H1 (cell line): ENCODE measurements at regions not wholly inside any gene's neighbourhood (a gene's known extent, or its start where the extent isn't known, plus 50 kb on each side); places are given as distances from the start of the nearest gene placed in this dataset.

Source experiments
- CTCF ChIA-PET: fragments of 300-600 bp; sonication (Branson Sonifier 250); formaldehyde crosslinking; loops from one replicate; lab custom pipeline; 2021; ENCODE audit not compliant: partially characterized antibody; lab: Charles Lee
- POLR2A ChIA-PET: fragments of 300-600 bp; sonication (Branson Sonifier 250); formaldehyde crosslinking; loops from one replicate; lab custom pipeline; 2021; ENCODE audit warnings: inconsistent platforms; ENCODE audit not compliant: partially characterized antibody; lab: Charles Lee
- DNase-seq, 2 experiments: peaks; one replicate each; pipeline versions ENCODE4 v3.0.0 to v3.0.0-alpha.2; 2010 to 2022; ENCODE audit warnings: low spot score in 2 of 2, low read depth in 1 of 2, mixed read lengths in 1 of 2
- FAIRE-seq: peaks from 2 replicates; lab custom pipeline; 2011; peaks lifted over from hg19 to GRCh38; lab: Jason Lieb, UNC
- H2AFZ ChIP-seq: 2 replicates; pipeline ENCODE4 v1.8.1; 2012; ENCODE audit warnings: low read length, inconsistent platforms
- H2AK5ac ChIP-seq: 2 replicates; pipeline ENCODE4 v1.6.1; 2013; ENCODE audit warnings: low read depth, low read length
- H2BK120ac ChIP-seq: replicated peaks from 2 replicates; pipeline ENCODE3; 2013; ENCODE audit warnings: low read depth, low read length, inconsistent platforms
- H2BK12ac ChIP-seq: 2 replicates; pipeline ENCODE4 v1.6.1; 2013; ENCODE audit warnings: low read depth, low read length
- H2BK15ac ChIP-seq: 2 replicates; pipeline ENCODE4 v1.6.1; 2013; ENCODE audit warnings: low read length
- H2BK20ac ChIP-seq: 2 replicates; pipeline ENCODE4 v1.6.1; 2013; ENCODE audit warnings: low read length
- H2BK5ac ChIP-seq: 2 replicates; pipeline ENCODE4 v1.6.1; 2013; ENCODE audit warnings: low read depth, low read length
- H3K14ac ChIP-seq: 2 replicates; pipeline ENCODE4 v1.6.1; 2013; ENCODE audit warnings: inconsistent platforms; ENCODE audit not compliant: insufficient read length
- H3K18ac ChIP-seq: 2 replicates; pipeline ENCODE4 v1.6.1; 2013; ENCODE audit warnings: low read length; ENCODE audit errors: extremely low read depth
- H3K23ac ChIP-seq: 2 replicates; pipeline ENCODE4 v1.6.1; 2013; ENCODE audit warnings: inconsistent platforms; ENCODE audit not compliant: insufficient read length
- H3K23me2 ChIP-seq: 2 replicates; pipeline ENCODE4 v1.6.1; 2013; ENCODE audit warnings: low read depth, low read length
- H3K27ac ChIP-seq: 2 replicates; pipeline ENCODE4 v1.6.1; 2011; ENCODE audit warnings: low read depth, low read length, inconsistent platforms
- H3K27me3 ChIP-seq, 4 experiments: replicated peaks in 1 of 4; 1 replicate in 1 of 4; 2 replicates in 3 of 4; pipeline versions ENCODE4 v1.6.1 to v1.8.1; 2011 to 2013; ENCODE audit warnings: low read length in 3 of 4, mild to moderate bottlenecking in 3 of 4, inconsistent platforms in 2 of 4, mixed read lengths in 2 of 4, moderate library complexity in 1 of 4; ENCODE audit not compliant: control insufficient read depth in 3 of 4, insufficient read depth in 3 of 4; ENCODE audit errors: extremely low read depth in 1 of 4
- H3K36me3 ChIP-seq, 4 experiments: 2 replicates each; pipeline versions ENCODE4 v1.6.1 to v1.8.1; 2011 to 2013; ENCODE audit warnings: mild to moderate bottlenecking in 4 of 4, low read length in 3 of 4, moderate library complexity in 2 of 4, control low read depth in 1 of 4, inconsistent platforms in 1 of 4; ENCODE audit not compliant: insufficient read depth in 4 of 4, control insufficient read depth in 2 of 4
- H3K4ac ChIP-seq: replicated peaks from 2 replicates; pipeline ENCODE3; 2013; ENCODE audit warnings: low read length, low read depth, mixed read lengths, inconsistent platforms; ENCODE audit not compliant: insufficient read length
- H3K4me1 ChIP-seq, 4 experiments: replicated peaks in 1 of 4; 1 replicate in 1 of 4; 2 replicates in 3 of 4; pipeline versions ENCODE4 v1.6.1 to v1.8.1; 2011 to 2013; ENCODE audit warnings: low read length in 3 of 4, inconsistent platforms in 2 of 4, mixed read lengths in 1 of 4; ENCODE audit not compliant: insufficient read depth in 4 of 4, control insufficient read depth in 3 of 4
- H3K4me2 ChIP-seq, 2 experiments: 2 replicates each; pipeline versions ENCODE4 v1.6.1 to v1.8.1; 2011 to 2013; ENCODE audit warnings: low read depth in 2 of 2, low read length in 2 of 2, control low read depth in 1 of 2, inconsistent platforms in 1 of 2, mild to moderate bottlenecking in 1 of 2; ENCODE audit not compliant: insufficient read depth in 1 of 2
- H3K4me3 ChIP-seq, 4 experiments: fragments of 200-600, 300-600 bp in 1 of 4; sonication (generic), shearing (Covaris generic), sonication (Bioruptor Twin) in 1 of 4; 2 replicates each; pipeline versions ENCODE4 v1.5.1 to v1.8.1; 2011 to 2016; ENCODE audit warnings: low read length in 4 of 4, low read depth in 3 of 4, control low read depth in 2 of 4, inconsistent platforms in 2 of 4, mild to moderate bottlenecking in 2 of 4, mixed read lengths in 1 of 4, moderate library complexity in 1 of 4; ENCODE audit not compliant: insufficient read depth in 2 of 4; ENCODE audit errors: extremely low read depth in 1 of 4
- H3K56ac ChIP-seq: replicated peaks from 2 replicates; pipeline ENCODE3; 2013; ENCODE audit warnings: low read depth, mild to moderate bottlenecking, mixed read lengths, low read length, inconsistent platforms; ENCODE audit not compliant: insufficient read length
- H3K79me1 ChIP-seq: 2 replicates; pipeline ENCODE4 v1.6.1; 2013; ENCODE audit warnings: low read depth, low read length, control low read depth
- H3K79me2 ChIP-seq, 2 experiments: 2 replicates each; pipeline versions ENCODE4 v1.6.1 to v1.8.1; 2012 to 2013; ENCODE audit warnings: low read length in 2 of 2, mild to moderate bottlenecking in 2 of 2, inconsistent platforms in 1 of 2; ENCODE audit not compliant: insufficient read depth in 2 of 2, control insufficient read depth in 1 of 2
- H3K9ac ChIP-seq, 4 experiments: replicated peaks in 1 of 4; 1 replicate in 1 of 4; 2 replicates in 3 of 4; pipeline versions ENCODE4 v1.6.1 to v1.8.1; 2011 to 2013; ENCODE audit warnings: low read depth in 3 of 4, low read length in 3 of 4, control low read depth in 2 of 4, mild to moderate bottlenecking in 2 of 4, moderate library complexity in 2 of 4, inconsistent platforms in 1 of 4; ENCODE audit errors: extremely low read depth in 1 of 4
- H3K9me3 ChIP-seq, 2 experiments: 2 replicates each; pipeline versions ENCODE4 v1.6.1 to v1.8.1; 2012 to 2013; ENCODE audit warnings: mild to moderate bottlenecking in 2 of 2, moderate library complexity in 2 of 2, control low read depth in 1 of 2, inconsistent platforms in 1 of 2, low read depth in 1 of 2, low read length in 1 of 2, mixed read lengths in 1 of 2; ENCODE audit not compliant: insufficient read depth in 2 of 2
- H4K20me1 ChIP-seq, 2 experiments: replicated peaks in 1 of 2; 2 replicates each; pipeline versions ENCODE3 to v1.8.1; 2011 to 2013; ENCODE audit warnings: inconsistent platforms in 2 of 2, low read length in 2 of 2, mild to moderate bottlenecking in 1 of 2; ENCODE audit not compliant: insufficient read depth in 2 of 2, control insufficient read depth in 1 of 2
- H4K5ac ChIP-seq: 2 replicates; pipeline ENCODE4 v1.6.1; 2013; ENCODE audit warnings: low read length, low read depth, mixed read lengths, inconsistent platforms; ENCODE audit not compliant: insufficient read length
- H4K8ac ChIP-seq: 2 replicates; pipeline ENCODE4 v1.8.0; 2013; ENCODE audit warnings: mild to moderate bottlenecking, moderate library complexity, low read length, inconsistent platforms; ENCODE audit not compliant: insufficient read depth; ENCODE audit errors: extremely low read depth
- H4K91ac ChIP-seq: replicated peaks from 2 replicates; pipeline ENCODE3; 2013; ENCODE audit warnings: low read length, mixed read lengths, inconsistent platforms; ENCODE audit not compliant: insufficient read length
- CREB1 ChIP-seq: IDR thresholded peaks from 2 replicates; pipeline ENCODE4 v1.6.1; 2012; ENCODE audit warnings: inconsistent platforms
- PHF8 ChIP-seq: fragments of 200-600 bp; sonication (generic); conservative IDR thresholded peaks from 2 replicates; pipeline ENCODE4 v1.7.1; 2012; ENCODE audit warnings: low read depth, mild to moderate bottlenecking, inconsistent platforms, low read length, moderate library complexity
- SP1 ChIP-seq: IDR thresholded peaks from 2 replicates; pipeline ENCODE4 v1.6.1; 2011; ENCODE audit warnings: low read depth, low read length
- WGBS, 2 experiments: shearing (Covaris generic) in 1 of 2; methylation state at CpG; one replicate each; pipeline versions ENCODE4 v1.1.6 to v1.1.7; 2013 to 2015; ENCODE audit warnings: low lambda C conversion rate in 2 of 2, mixed read lengths in 2 of 2, inconsistent platforms in 1 of 2, low coverage in 1 of 2, missing lambda C conversion rate in 1 of 2; ENCODE audit not compliant: insufficient replicate concordance in 2 of 2, insufficient coverage in 1 of 2, insufficient read length in 1 of 2; ENCODE audit errors: extremely low coverage in 1 of 2, missing lambda C conversion rate in 1 of 2; 5-methylcytosine and 5-hydroxymethylcytosine counted together

DNA sequence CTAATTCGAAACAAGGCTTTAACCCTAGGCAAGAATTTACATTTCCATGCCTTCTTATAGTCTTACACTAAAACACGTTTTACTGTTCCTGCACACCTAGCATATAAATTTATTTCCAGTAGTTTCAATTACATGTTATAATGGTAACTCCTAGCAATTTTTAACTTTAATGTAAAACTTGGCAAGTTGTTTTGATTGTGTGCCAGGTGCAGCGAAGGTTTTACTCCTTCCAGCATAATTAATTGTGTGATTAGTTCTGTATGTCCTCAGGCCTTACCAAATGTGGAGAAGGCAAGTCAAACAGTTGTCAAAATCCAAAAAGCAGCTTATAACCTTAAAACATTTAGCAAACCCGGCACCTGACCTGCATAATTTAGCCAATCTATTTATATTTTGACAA, 114.8 kb downstream of the KCNK1 start:
- no peaks in the 10 kb centered on the region for H3K79me1 ChIP-seq
- H3K79me2 ChIP-seq = no peaks in the 10 kb centered on the region
- H3K27ac ChIP-seq = no peak overlapping the region
- 84% methylated on average over 4 of the region's 4 CpGs; no CpG with 5 or more reads in 1 of the 2 experiments for WGBS, 2 experiments
- no peak overlapping the region for H2BK12ac ChIP-seq
- H2BK20ac ChIP-seq = 0 out of 2 replicates have a peak overlapping the region, but pooled peaks have one; percentile 72
- H3K9ac ChIP-seq = no peak overlapping the region
- H3K14ac ChIP-seq = no peak overlapping the region
- H2AFZ ChIP-seq = no peak overlapping the region
- no peak for TF ChIP-seq CREB1
- no peak for TF ChIP-seq PHF8
- no peak for TF ChIP-seq SP1
- H3K23ac ChIP-seq = no peak overlapping the region
- POLR2A ChIA-PET = no interaction called here
- no peak overlapping the region for H2BK5ac ChIP-seq
- no peak overlapping the region for H4K5ac ChIP-seq
- H3K4ac ChIP-seq = no peak overlapping the region
- H4K8ac ChIP-seq = no peak overlapping the region
- no peaks in the 10 kb centered on the region for H3K36me3 ChIP-seq
- CTCF ChIA-PET = interaction anchor here (0.6 to 2.5 kb wide), 16 partner anchors 8 to 335 kb away, joined by 3 to 6 read pairs (median 3); no protein-coding TSS in a partner anchor
- no peak for FAIRE-seq
- H3K9me3 ChIP-seq = no peaks in the 10 kb centered on the region
- no peak overlapping the region; the same call in 1 of the 2 replicates for H3K18ac ChIP-seq
- H3K56ac ChIP-seq = no peak overlapping the region
- no peak for DNase-seq
- no peak overlapping the region for H3K4me2 ChIP-seq
- H3K27me3 ChIP-seq = no peaks in the 10 kb centered on the region
- peaks cover 2 to 14% (median 3%) of the 10 kb centered on the region in 4 experiments; a peak in 2 of 7 replicates for H3K4me1 ChIP-seq
- no peak overlapping the region for H3K4me3 ChIP-seq
- no peaks in the 10 kb centered on the region for H3K23me2 ChIP-seq
- H2BK120ac ChIP-seq = no peak overlapping the region
- H4K20me1 ChIP-seq = no peaks in the 10 kb centered on the region
- no peak overlapping the region for H4K91ac ChIP-seq
- H2BK15ac ChIP-seq = no peak overlapping the region
- H2AK5ac ChIP-seq = no peak overlapping the region
